ENCODE measurements at regions not wholly inside any gene's neighbourhood (a gene's known extent, or its start where the extent isn't known, plus 50 kb on each side); places are given as distances from the start of the nearest gene placed in this dataset.

- Histone ChIP-seq H3K27ac (peak overlapping the region in 1 of 21 experiments; percentile 17), H3K4me3 (no peak overlapping the region)
Measured at GRCh38 chr11:95501761-95502266, 270.8 kb upstream of the SESN3 start.

- H3K4me3 ChIP-seq = no peak overlapping the region
Measured at GRCh38 chr11:95500466-95500865, 269.5 kb upstream of the SESN3 start.

GRCh38 chr11:95499516-95500135 lies 268.6 kb upstream of the SESN3 start:
- no peak overlapping the region for H3K27ac ChIP-seq
- no peak overlapping the region for H3K4me3 ChIP-seq

More at GRCh38 chr11:95500466-95500865, 269.5 kb upstream of the SESN3 start:
- H3K27ac ChIP-seq = no peak overlapping the region

DNA sequence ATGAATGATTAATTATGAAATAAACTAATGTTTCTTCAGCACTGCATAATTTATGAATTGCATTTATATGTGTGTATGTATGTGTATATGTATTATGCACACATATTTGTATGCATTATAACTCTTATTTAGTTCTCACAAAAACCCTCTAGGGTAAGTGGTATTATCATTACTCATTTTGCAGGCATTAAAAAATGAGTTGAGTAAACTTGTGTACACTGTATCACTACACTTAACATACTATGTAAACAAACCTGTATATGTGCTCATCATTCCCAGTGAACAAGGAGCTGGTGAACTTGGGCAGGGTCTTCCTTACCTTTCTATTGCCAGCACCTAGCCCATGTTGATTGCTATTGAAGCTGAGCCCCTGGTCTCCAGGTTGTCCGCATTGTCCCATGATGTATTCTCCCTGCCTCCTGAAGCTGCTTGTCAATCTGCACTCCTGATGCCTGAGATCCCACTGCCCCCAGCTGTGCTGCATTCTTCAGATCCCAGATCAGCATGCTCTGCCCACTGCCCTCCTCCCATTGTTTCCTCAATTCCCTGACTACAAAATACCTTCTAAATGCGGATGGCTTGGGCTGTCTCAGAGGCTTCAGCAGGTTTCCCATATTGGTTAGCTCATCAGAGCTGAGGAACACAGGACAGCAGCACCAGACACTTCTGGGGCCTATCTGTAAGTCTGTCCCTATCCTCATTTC lies 267.9 kb upstream of the SESN3 start:
- H3K27ac ChIP-seq = no peak overlapping the region

GRCh38 chr11:95496901-95497300 lies 265.9 kb upstream of the SESN3 start:
- Histone ChIP-seq H3K4me3 (no peak overlapping the region), H3K27ac (no peak overlapping the region)

More for the DNA sequence above, 267.9 kb upstream of the SESN3 start:
- no peak overlapping the region for H3K4me3 ChIP-seq

DNA sequence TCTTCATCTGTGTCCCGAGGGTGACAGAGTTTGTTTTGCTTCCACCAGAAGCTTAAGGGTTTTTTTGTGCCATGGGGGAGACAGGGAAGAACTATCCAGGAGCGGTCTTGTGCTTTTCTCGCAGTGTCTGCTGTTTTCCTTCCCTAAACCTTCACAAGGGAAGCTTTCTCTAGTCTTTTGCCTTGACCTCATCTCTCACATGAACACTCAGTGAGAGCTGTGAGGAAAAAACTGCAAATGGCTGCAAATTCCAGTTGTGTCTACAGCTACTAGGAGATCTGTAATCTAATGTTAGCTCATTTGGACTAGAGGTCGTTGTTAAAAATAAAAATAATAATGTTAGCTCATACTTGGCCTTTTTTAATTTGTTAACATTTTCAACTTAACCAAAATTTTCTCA lies 264.7 kb upstream of the SESN3 start:
- H3K4me3 ChIP-seq = no peak overlapping the region
- H3K27ac ChIP-seq = no peak overlapping the region

- Histone ChIP-seq H3K27ac (no peak overlapping the region), H3K4me3 (no peak overlapping the region)
Measured at GRCh38 chr11:95494856-95495255, 263.9 kb upstream of the SESN3 start.

GRCh38 chr11:95494167-95494566 lies 263.2 kb upstream of the SESN3 start:
- Histone ChIP-seq H3K4me3 (no peak overlapping the region), H3K27ac (no peak overlapping the region)

DNA sequence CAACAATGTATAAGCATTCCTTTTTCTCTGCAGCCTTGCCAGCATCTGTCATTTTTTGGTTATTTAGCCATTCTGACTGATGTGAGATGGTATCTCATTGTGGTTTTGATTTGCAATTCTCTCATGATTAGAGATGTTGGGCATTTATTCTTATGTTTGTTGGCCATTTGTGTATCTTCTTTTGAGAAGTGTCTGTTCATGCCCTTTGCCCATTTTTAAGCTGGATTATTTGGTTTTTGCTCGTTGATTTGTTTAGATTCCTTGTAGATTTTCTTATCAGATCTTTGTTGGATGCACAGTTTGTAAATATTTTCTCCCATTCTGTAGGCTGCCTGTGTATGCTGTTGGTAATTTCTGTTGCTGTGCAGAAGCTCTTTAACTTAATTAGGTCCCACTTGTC lies 259.6 kb upstream of the SESN3 start:
- Histone ChIP-seq H3K27ac (no peak overlapping the region), H3K4me3 (no peak overlapping the region)

- Histone ChIP-seq H3K4me3 (no peak overlapping the region), H3K27ac (no peak overlapping the region)
Measured at GRCh38 chr11:95487938-95488337, 256.9 kb upstream of the SESN3 start.

- H3K4me3 ChIP-seq = no peak overlapping the region
- H3K27ac ChIP-seq = no peak overlapping the region
Measured at GRCh38 chr11:95487391-95487790, 256.4 kb upstream of the SESN3 start.

DNA sequence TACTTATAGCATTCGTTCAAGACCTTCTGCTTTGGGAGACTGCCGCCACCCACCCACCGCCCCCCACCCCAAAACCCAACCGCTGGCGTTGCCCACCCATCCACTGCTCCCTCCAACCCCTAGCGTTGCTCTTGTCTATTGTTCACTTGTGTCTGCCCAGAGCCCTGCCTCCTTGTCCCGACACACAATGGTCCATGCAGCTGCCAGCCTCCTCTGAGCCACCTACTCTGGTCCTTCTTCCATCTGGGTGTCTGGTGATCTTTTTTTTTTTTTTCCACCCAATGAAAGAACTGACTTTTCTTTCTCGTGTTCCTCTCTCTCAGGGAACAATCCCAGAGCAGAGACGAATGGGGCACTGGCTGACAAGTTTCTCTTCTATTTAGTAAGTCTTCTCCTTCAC lies 256.0 kb upstream of the SESN3 start:
- Histone ChIP-seq H3K27ac (no peak overlapping the region), H3K4me3 (no peak overlapping the region)

DNA sequence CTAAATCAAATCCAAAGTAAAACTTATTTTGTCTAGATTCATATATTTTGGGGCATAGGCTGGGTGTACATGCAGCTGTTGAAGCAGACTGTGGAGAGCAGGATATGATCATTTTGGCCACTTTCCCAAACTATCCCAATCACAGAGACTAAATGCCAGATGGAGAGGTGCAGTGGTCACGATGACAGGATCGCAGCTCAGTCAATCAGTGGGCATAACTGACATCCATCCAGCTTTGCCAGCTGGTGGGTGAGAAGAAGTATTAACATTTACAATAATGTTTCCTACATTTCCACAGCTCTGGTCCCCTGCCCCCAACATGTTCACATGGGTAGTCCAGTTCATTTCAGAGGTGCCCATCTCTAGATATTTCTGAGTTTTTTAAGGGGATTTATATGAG lies 255.5 kb upstream of the SESN3 start:
- Histone ChIP-seq H3K27ac (peak overlapping the region in 2 of 21 experiments; percentile 25 to 38), H3K4me3 (no peak overlapping the region)

DNA sequence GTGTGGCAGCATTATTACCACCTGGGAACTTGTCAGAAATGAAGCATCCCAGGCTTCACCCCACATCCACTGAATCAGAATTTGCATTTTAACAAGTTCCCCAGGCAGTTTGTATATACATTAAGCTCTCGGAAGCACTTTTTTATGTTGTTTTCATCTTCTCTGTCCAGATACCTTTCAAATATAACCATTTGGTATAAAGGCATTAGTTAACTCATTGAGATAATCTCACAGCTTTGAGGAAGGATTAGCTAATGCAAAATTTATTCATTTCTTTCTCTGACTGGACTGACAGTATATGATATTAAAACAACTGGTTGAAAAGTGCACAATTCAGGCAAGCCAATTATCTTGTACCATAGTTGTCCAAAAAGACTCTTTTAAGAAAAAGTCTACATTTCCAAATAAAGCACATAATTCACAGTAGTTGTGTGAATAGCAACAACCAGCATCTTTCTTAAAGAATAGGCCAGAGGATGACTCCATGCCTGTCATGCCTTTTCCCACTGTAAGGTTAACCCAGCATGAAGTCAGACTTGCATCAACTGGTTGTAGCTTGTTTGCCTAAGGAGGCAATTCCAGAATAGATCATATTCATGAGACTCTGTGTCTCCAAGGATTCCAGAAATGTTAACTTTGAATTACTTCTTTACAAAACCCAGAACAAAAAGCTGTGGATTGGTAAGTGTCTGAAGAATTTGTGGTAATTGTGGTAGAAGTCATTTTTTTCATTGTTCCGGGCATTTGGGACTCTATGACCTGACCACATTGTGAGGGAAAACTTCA lies 254.3 kb upstream of the SESN3 start:
- Histone ChIP-seq H3K4me3 (no peak overlapping the region), H3K27ac (peak overlapping the region in 3 of 21 experiments; percentile 26 to 63 (median 38))

DNA sequence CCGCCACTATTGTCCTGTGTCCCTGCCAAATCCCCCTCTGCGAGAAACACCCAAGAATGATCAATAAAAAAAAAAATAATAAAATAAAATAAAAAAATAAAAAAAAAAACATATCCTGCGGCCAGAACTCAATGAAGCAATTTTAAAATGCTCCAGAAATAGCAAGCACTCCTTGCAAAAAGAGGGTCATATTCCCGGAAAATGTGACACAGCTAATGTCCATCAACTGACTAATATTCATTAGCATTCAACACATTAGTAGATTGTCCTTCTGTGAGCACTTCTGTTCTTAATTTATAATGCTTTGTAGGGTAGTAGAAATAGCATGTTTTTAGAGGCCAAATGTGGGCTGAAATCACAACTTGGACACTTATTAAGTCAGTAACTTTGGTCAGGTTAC lies 252.3 kb upstream of the SESN3 start:
- H3K4me3 ChIP-seq = no peak overlapping the region
- peak overlapping the region in 2 of 21 experiments; percentile 37 to 39 for H3K27ac ChIP-seq

GRCh38 chr11:95478003-95478402 lies 247.0 kb upstream of the SESN3 start:
- H3K4me3 ChIP-seq = no peak overlapping the region
- no peak overlapping the region for H3K27ac ChIP-seq

DNA sequence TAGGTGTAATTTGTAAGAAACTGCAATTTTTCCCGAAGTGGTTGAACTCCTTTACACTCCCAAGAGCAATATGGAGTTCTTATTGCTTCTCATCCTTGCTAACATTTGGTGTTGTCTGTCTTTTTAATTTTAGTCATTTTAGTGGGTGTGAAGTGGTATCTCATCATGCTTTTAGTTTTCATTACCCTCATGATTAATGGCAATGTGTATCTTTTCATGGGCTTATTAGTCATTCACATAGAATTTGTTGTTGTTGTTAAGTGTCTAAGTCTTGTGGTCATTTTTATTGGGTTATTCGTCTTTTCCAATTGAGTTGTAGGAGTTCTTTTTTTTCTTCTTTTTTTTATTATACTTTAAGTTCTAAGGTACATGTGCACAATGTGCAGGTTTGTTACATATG lies 238.3 kb upstream of the SESN3 start:
- Histone ChIP-seq H3K4me3 (no peak overlapping the region), H3K27ac (no peak overlapping the region)

GRCh38 chr11:95466416-95466815 lies 235.4 kb upstream of the SESN3 start:
- no peak overlapping the region for H3K27ac ChIP-seq
- H3K4me3 ChIP-seq = no peak overlapping the region

GRCh38 chr11:95465887-95466286 lies 234.9 kb upstream of the SESN3 start:
- Histone ChIP-seq H3K4me3 (no peak overlapping the region), H3K27ac (no peak overlapping the region)

DNA sequence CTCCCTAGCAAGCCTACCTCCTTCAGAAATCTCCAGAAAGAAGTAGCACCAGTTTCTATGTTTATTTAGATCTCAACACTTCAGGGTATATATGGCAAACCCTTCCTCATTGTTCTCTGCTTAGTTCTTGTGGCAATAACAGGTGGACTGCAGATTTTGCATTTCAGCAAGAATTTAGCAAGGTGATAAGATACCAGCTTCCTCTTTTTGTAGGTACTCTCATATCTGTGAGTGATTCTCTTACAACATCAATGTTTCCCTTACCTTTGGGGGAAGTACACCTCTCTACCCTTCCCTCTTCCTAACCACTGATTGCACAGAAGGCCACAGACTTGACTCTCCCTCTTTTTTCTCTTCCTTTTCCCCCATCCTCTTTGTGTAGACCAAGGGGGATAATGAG lies 230.9 kb upstream of the SESN3 start:
- no peak overlapping the region for H3K4me3 ChIP-seq
- H3K27ac ChIP-seq = no peak overlapping the region

DNA sequence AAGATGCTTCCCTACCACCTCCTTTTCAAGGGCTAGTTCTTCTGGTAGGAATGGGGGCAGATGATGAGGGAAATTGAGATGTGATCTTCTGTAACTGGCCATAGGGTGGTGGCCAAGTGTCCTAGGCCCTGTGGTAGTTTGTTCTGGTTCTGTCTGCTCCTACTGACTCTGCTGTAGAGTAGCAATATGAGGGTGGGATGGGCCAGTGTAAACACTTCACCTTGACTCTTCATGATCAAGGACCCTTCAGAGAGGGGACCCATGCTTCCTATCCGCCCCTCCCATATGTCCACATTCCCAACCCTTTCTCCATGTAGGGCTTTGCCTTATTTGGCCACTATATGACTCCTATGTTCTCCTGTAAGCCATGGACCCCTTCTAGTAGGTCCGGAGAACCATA lies 230.3 kb upstream of the SESN3 start:
- Histone ChIP-seq H3K27ac (no peak overlapping the region), H3K4me3 (no peak overlapping the region)
